ENCODE measurements at regions not wholly inside any gene's neighbourhood (a gene's known extent, or its start where the extent isn't known, plus 50 kb on each side); places are given as distances from the start of the nearest gene placed in this dataset.
A peak's percentile ranks its signal among the peaks of the same experiment; 100 is the strongest.
"Not testable (repeated sequence)": the region's sequence is repeated elsewhere in the genome, so short reads cannot be mapped to it uniquely, and the experiment has no call there.

- FAIRE-seq, result no peak
These were observed 463.9 kb upstream of the JARID2 start for GRCh38 chr6:14781772-14782525.

GRCh38 chr6:14782921-14783464 is 462.9 kb upstream of the JARID2 start:
- FAIRE-seq, result not testable (repeated sequence)

- FAIRE-seq, result no peak
These were observed 462.3 kb upstream of the JARID2 start for GRCh38 chr6:14783594-14783993.

GRCh38 chr6:14784596-14785492 is 461.0 kb upstream of the JARID2 start:
- FAIRE-seq, result no peak

- FAIRE-seq, result no peak
These were observed 460.4 kb upstream of the JARID2 start for GRCh38 chr6:14785493-14785790.

- FAIRE-seq, result no peak
These were observed 459.9 kb upstream of the JARID2 start for GRCh38 chr6:14786008-14786407.

- FAIRE-seq, result no peak
These were observed 459.4 kb upstream of the JARID2 start for GRCh38 chr6:14786455-14786854.

- no peak for FAIRE-seq
These were observed 458.6 kb upstream of the JARID2 start for GRCh38 chr6:14787250-14787649.

GRCh38 chr6:14787677-14788076 is 458.2 kb upstream of the JARID2 start:
- FAIRE-seq, result no peak

GRCh38 chr6:14789996-14790395 is 455.9 kb upstream of the JARID2 start:
- FAIRE-seq, result no peak

GRCh38 chr6:14790976-14791375 is 454.9 kb upstream of the JARID2 start:
- no peak for FAIRE-seq

- no peak for FAIRE-seq
These were observed 454.3 kb upstream of the JARID2 start for GRCh38 chr6:14791526-14791925.

- peak; percentile 69 for FAIRE-seq
These were observed 453.5 kb upstream of the JARID2 start for GRCh38 chr6:14792118-14792955.

- no peak for FAIRE-seq
These were observed 450.4 kb upstream of the JARID2 start for GRCh38 chr6:14795451-14795850.

- no peak for FAIRE-seq
These were observed 448.7 kb upstream of the JARID2 start for GRCh38 chr6:14796974-14797762.

- FAIRE-seq, result no peak
These were observed 447.8 kb upstream of the JARID2 start for GRCh38 chr6:14797875-14798593.

- no peak for FAIRE-seq
These were observed 447.3 kb upstream of the JARID2 start for GRCh38 chr6:14798594-14798982.

GRCh38 chr6:14798996-14799588 is 446.8 kb upstream of the JARID2 start:
- FAIRE-seq, result no peak

- no peak for FAIRE-seq
These were observed 445.9 kb upstream of the JARID2 start for GRCh38 chr6:14799928-14800327.

- no peak for FAIRE-seq
These were observed 443.2 kb upstream of the JARID2 start for GRCh38 chr6:14802514-14803160.
